RWPE2 (cell line): ENCODE measurements at regions not wholly inside any gene's neighbourhood (a gene's known extent, or its start where the extent isn't known, plus 50 kb on each side); places are given as distances from the start of the nearest gene placed in this dataset.

Experiments used
- ATAC-seq: fragments of 200-7000 bp; cut with Tn5 transposase; 3 replicates; pipeline ENCODE4 v1.9.1; 2021; ENCODE audit warnings: low read depth
- DNase-seq: peaks from one replicate; pipeline ENCODE4 v3.0.0-alpha.2; 2020; ENCODE audit warnings: low spot score
- H3K27ac ChIP-seq: fragments of 450-650 bp; 2 replicates; pipeline ENCODE4 v1.5.1; 2017; ENCODE audit warnings: mild to moderate bottlenecking; ENCODE audit not compliant: poor library complexity, severe bottlenecking
- H3K27me3 ChIP-seq: fragments of 250-450 bp; sonication (Bioruptor Pico); 2 replicates; pipeline ENCODE4 v1.5.1; 2021; ENCODE audit warnings: mild to moderate bottlenecking, moderate library complexity; ENCODE audit not compliant: insufficient read depth, poor library complexity, severe bottlenecking
- H3K36me3 ChIP-seq: fragments of 250-450 bp; sonication (Bioruptor Pico); 2 replicates; pipeline ENCODE4 v1.5.1; 2020; ENCODE audit warnings: low read depth, mild to moderate bottlenecking, moderate library complexity
- H3K4me1 ChIP-seq: fragments of 250-450 bp; sonication (Bioruptor Pico); 2 replicates; pipeline ENCODE4 v1.5.1; 2021; ENCODE audit warnings: mild to moderate bottlenecking, moderate library complexity; ENCODE audit not compliant: insufficient read depth, poor library complexity, severe bottlenecking
- H3K4me3 ChIP-seq: fragments of 250-450 bp; sonication (Bioruptor Pico); 2 replicates; pipeline ENCODE4 v1.5.1; 2021; ENCODE audit warnings: mild to moderate bottlenecking, moderate library complexity; ENCODE audit not compliant: severe bottlenecking
- H3K9me3 ChIP-seq: fragments of 250-450 bp; sonication (Bioruptor Pico); 2 replicates; pipeline ENCODE4 v1.5.1; 2021; ENCODE audit warnings: mild to moderate bottlenecking, moderate library complexity; ENCODE audit not compliant: severe bottlenecking
- CTCF ChIP-seq: fragments of 450-650 bp; IDR thresholded peaks from one replicate; pipeline ENCODE4 v1.5.1; 2017; ENCODE audit warnings: mild to moderate bottlenecking, moderate library complexity; ENCODE audit not compliant: poor library complexity, severe bottlenecking

- DNase-seq, result no peak
- no peak overlapping the region for H3K4me3 ChIP-seq
- no peaks in the 10 kb centered on the region for H3K36me3 ChIP-seq
- no peaks in the 10 kb centered on the region for H3K9me3 ChIP-seq
- H3K27ac ChIP-seq, result no peak overlapping the region
- no peak; the same call in 2 of the 3 replicates for ATAC-seq
- no peaks in the 10 kb centered on the region for H3K4me1 ChIP-seq
- H3K27me3 ChIP-seq, result no peaks in the 10 kb centered on the region
- TF ChIP-seq CTCF, result no peak
Measured at GRCh38 chr4:57490520-57491255, 380.5 kb upstream of the IGFBP7 start.

GRCh38 chr4:57488366-57489162 is 378.4 kb upstream of the IGFBP7 start:
- Histone ChIP-seq H3K27ac (no peak overlapping the region), H3K4me3 (no peak overlapping the region), H3K4me1 (no peaks in the 10 kb centered on the region), H3K36me3 (no peaks in the 10 kb centered on the region), H3K27me3 (peaks cover 5% of the 10 kb centered on the region), H3K9me3 (no peaks in the 10 kb centered on the region)
- DNase-seq (no peak), ATAC-seq (no peak)
- TF ChIP-seq CTCF, result no peak

- no peaks in the 10 kb centered on the region for H3K9me3 ChIP-seq
- ATAC-seq (no peak), DNase-seq (no peak)
- H3K27me3 ChIP-seq, result peaks cover 3% of the 10 kb centered on the region
- H3K4me3 ChIP-seq, result no peak overlapping the region
- H3K36me3 ChIP-seq, result no peaks in the 10 kb centered on the region
- H3K27ac ChIP-seq, result no peak overlapping the region
- TF ChIP-seq CTCF, result no peak
- H3K4me1 ChIP-seq, result no peaks in the 10 kb centered on the region
Measured at GRCh38 chr4:57475424-57475823, 365.2 kb upstream of the IGFBP7 start.

- no peak overlapping the region for H3K4me3 ChIP-seq
- DNase-seq (no peak), ATAC-seq (no peak)
- no peak for TF ChIP-seq CTCF
- peaks cover 5% of the 10 kb centered on the region for H3K27me3 ChIP-seq
- no peaks in the 10 kb centered on the region for H3K9me3 ChIP-seq
- no peaks in the 10 kb centered on the region for H3K4me1 ChIP-seq
- H3K27ac ChIP-seq, result no peak overlapping the region
- H3K36me3 ChIP-seq, result no peaks in the 10 kb centered on the region
Measured at GRCh38 chr4:57465321-57466056, 355.3 kb upstream of the IGFBP7 start.
